ENCODE measurements at regions not wholly inside any gene's neighbourhood (a gene's known extent, or its start where the extent isn't known, plus 50 kb on each side); places are given as distances from the start of the nearest gene placed in this dataset.

- Histone ChIP-seq H3K27ac (no peak overlapping the region), H3K36me3 (no peaks in the 10 kb centered on the region), H3K9me3 (no peaks in the 10 kb centered on the region), H3K4me3 (replicated peaks in 1 of 3) (no peak overlapping the region), H3K27me3 (no peaks in the 10 kb centered on the region), H3K4me1 (peaks cover 10 to 29% of the 10 kb centered on the region in 2 donors)
- intact Hi-C loops (cut with DNase I): no loop called here
- 80 to 90% methylated on average over 5 of the region's 5 CpGs for WGBS, 2 donors
- DNase-seq: no peak
- TF ChIP-seq POLR2A (IDR thresholded peaks at IDR 0.05): no peak
- no peak for TF ChIP-seq CTCF (IDR thresholded peaks at IDR 0.05)
Observed at GRCh38 chr2:219998714-219999227, 371.3 kb downstream of the SLC4A3 start.

DNA sequence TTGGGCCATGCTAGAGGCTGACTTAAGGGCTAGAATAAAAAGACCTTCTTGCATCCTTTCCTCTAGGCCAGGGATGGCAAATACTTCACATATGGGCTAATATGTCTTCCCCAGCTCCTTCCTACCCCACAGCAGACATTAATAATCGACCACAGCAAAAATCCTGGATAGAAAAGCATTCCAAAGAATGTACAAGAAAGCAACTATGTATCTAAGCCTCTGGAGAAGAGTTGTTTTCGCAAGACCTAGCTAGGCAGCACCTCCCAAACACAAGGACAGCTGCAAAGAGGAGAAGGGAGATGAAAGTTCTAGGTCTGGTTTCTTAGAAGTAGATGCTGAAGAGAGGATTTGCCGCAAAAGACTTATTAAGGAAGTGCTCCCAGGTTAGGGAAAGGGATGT, 372.6 kb downstream of the SLC4A3 start:
- intact Hi-C loops (cut with DNase I): no loop called here
- WGBS, 2 donors: 89 to 92% methylated on average over 3 of the region's 3 CpGs

GRCh38 chr2:220000586-220000985, 373.2 kb downstream of the SLC4A3 start:
- no peak overlapping the region for H3K4me3 ChIP-seq (replicated peaks in 1 of 3)
- TF ChIP-seq POLR2A (IDR thresholded peaks at IDR 0.05) (no peak), CTCF (IDR thresholded peaks at IDR 0.05) (no peak)
- H3K27me3 ChIP-seq: no peaks in the 10 kb centered on the region
- H3K4me1 ChIP-seq: peaks cover 10 to 29% of the 10 kb centered on the region in 2 donors
- H3K9me3 ChIP-seq: no peaks in the 10 kb centered on the region
- no peak for DNase-seq
- intact Hi-C loops (cut with DNase I): no loop called here
- H3K27ac ChIP-seq: peak overlapping the region in 1 of 3 donors; percentile 17
- WGBS, 2 donors: 93 to 95% methylated on average over 4 of the region's 4 CpGs
- no peaks in the 10 kb centered on the region for H3K36me3 ChIP-seq

More for the DNA sequence above, 372.6 kb downstream of the SLC4A3 start:
- Histone ChIP-seq H3K4me3 (replicated peaks in 1 of 3) (no peak overlapping the region), H3K36me3 (no peaks in the 10 kb centered on the region), H3K27me3 (no peaks in the 10 kb centered on the region), H3K4me1 (peaks cover 10 to 29% of the 10 kb centered on the region in 2 donors), H3K9me3 (no peaks in the 10 kb centered on the region), H3K27ac (no peak overlapping the region)
- DNase-seq: no peak
- no peak for TF ChIP-seq POLR2A (IDR thresholded peaks at IDR 0.05)
- TF ChIP-seq CTCF (IDR thresholded peaks at IDR 0.05): no peak

- H3K9me3 ChIP-seq: no peaks in the 10 kb centered on the region
- no peaks in the 10 kb centered on the region for H3K36me3 ChIP-seq
- H3K27ac ChIP-seq: peak overlapping the region in 1 of 3 donors; percentile 37
- intact Hi-C loops (cut with DNase I): no loop called here
- no peak for DNase-seq
- TF ChIP-seq CTCF (IDR thresholded peaks at IDR 0.05): no peak
- TF ChIP-seq POLR2A (IDR thresholded peaks at IDR 0.05): no peak
- 87 to 93% methylated on average over 3 of the region's 3 CpGs for WGBS, 2 donors
- H3K27me3 ChIP-seq: no peaks in the 10 kb centered on the region
- peaks cover 4 to 24% of the 10 kb centered on the region in 2 donors for H3K4me1 ChIP-seq
- no peak overlapping the region for H3K4me3 ChIP-seq (replicated peaks in 1 of 3)
Observed at GRCh38 chr2:220001751-220002150, 374.3 kb downstream of the SLC4A3 start.

DNA sequence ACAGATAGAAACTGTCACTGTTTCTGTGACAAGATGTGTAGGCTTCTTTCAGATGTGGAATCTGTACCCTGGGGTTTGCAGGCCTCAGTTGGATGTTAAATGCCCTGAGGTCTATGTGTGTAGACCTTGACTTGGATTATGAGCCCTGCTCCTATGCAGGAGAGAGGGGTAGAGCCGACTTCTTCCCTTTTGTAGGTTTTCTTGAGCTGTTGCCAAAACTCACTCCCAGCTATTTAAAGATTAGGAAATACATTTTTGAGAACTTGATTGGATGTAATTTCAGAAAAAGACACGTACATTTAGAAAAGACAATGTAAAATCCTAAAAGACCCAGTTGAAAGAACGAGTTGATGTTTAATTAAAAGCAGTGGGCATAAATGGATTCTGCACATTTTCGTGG, 374.8 kb downstream of the SLC4A3 start:
- Histone ChIP-seq H3K27me3 (no peaks in the 10 kb centered on the region), H3K27ac (peak overlapping the region in 1 of 3 donors; percentile 37), H3K4me3 (replicated peaks in 1 of 3) (no peak overlapping the region), H3K9me3 (no peaks in the 10 kb centered on the region), H3K36me3 (no peaks in the 10 kb centered on the region), H3K4me1 (peaks cover 0 to 19% of the 10 kb centered on the region in 2 donors)
- intact Hi-C loops (cut with DNase I): no loop called here
- 75 to 81% methylated on average over 4 of the region's 4 CpGs for WGBS, 2 donors
- TF ChIP-seq POLR2A (IDR thresholded peaks at IDR 0.05) (no peak), CTCF (IDR thresholded peaks at IDR 0.05) (no peak)
- DNase-seq: no peak

All from thyroid gland (tissue), 4 donors.